ENCODE measurements at regions not wholly inside any gene's neighbourhood (a gene's known extent, or its start where the extent isn't known, plus 50 kb on each side); places are given as distances from the start of the nearest gene placed in this dataset.

DNA sequence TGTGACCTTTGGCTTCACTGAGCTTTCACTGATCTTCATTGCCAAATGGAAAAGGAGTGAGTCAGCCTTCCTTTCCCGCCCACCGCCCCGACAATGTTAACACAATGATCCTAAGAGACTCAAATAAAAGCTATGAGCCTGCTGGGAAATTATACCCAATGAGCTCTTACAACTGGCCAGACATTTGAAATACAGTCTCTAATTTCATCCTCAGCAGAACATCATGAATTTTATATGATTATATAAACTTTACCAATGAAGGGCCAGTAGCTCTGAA lies 252.5 kb downstream of the SIPA1L2 start:
- peak; percentile 19 for DNase-seq (ENCODE audit: low read depth)

DNA sequence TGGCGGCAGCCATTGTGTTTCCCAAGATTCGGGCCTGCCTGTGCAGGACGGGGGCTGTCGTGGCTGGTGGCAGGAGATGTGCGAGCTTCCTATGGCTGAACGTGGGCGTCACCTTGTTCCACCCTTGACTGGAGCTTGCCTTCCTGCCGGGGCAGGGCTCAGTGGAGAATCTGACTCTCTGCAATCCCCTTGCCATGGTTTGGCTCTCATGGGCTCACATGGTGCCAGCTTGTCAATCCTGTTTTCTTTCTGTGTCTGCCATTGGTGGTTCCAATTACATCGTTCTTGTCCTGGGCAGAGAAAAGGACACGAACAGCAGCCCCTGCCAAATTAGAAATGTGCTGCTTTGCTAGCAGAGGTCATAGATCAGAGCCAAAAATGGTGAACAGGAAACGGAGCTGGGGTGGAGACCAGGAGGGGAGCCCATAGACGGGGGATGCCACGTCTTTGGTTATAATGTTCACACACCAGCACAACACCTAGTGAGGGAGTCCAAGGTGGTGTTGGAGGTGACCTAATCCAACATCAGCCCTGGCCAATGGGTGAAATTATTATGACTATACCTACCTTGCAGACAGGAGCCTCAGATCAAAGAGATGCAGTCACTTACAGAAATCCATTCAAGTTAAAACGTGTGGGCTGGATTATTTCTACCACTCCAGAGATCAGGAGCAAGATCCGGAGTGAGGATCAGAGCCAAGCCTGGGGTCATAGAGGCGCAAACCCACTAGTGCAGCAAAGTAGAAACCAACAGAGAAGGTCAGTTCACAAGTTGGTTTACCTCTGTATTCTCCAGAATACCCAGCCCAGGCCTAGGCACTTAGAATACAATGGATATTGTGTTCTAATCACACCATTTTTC lies 253.1 kb downstream of the SIPA1L2 start:
- no peak for DNase-seq (ENCODE audit: low read depth)
- H3K4me3 ChIP-seq (ENCODE audit: low read depth, low read length), result no peak overlapping the region

More for the DNA sequence above, 252.5 kb downstream of the SIPA1L2 start:
- no peak overlapping the region for H3K4me3 ChIP-seq (ENCODE audit: low read depth, low read length)
- TF ChIP-seq, protein P1, sequence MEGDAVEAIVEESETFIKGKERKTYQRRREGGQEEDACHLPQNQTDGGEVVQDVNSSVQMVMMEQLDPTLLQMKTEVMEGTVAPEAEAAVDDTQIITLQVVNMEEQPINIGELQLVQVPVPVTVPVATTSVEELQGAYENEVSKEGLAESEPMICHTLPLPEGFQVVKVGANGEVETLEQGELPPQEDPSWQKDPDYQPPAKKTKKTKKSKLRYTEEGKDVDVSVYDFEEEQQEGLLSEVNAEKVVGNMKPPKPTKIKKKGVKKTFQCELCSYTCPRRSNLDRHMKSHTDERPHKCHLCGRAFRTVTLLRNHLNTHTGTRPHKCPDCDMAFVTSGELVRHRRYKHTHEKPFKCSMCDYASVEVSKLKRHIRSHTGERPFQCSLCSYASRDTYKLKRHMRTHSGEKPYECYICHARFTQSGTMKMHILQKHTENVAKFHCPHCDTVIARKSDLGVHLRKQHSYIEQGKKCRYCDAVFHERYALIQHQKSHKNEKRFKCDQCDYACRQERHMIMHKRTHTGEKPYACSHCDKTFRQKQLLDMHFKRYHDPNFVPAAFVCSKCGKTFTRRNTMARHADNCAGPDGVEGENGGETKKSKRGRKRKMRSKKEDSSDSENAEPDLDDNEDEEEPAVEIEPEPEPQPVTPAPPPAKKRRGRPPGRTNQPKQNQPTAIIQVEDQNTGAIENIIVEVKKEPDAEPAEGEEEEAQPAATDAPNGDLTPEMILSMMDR (IDR thresholded peaks at IDR 0.05; ENCODE audit: insufficient read depth, low read depth, low read length), result no peak

DNA sequence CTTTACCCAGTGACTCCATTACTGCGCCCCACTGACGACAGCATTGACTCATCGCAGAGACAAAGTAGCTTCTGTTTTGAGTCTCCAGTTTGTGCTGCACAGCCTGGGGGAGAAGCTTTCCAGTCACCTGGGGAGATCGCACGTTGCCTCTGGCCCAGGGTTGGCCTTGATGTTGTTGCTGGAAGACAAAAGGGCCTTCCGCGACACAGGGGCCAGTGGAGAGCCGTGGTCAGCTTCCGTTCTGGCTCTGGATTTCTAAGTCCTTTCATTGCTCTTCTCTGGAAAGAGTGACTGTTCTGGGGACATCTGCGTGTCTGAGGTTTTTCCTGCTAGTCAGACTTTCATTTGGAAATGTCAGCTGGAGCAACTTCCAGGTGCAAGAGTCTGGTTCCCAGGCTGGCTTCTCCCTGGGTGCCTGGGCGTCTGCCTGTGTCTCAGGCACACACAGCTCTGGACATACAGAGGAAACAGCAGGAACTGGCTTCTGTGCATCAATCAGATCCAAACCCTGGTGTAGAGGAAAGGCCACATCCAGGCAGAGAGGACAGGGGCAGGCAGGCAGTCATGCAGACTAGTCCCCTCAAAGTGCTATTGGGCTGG lies 257.0 kb downstream of the SIPA1L2 start:
- TF ChIP-seq, protein P1 (IDR thresholded peaks at IDR 0.05; ENCODE audit: insufficient read depth, low read depth, low read length), result no peak
- no peak overlapping the region for H3K4me3 ChIP-seq (ENCODE audit: low read depth, low read length)
- no peak for DNase-seq (ENCODE audit: low read depth)

More for the DNA sequence above, 253.1 kb downstream of the SIPA1L2 start:
- TF ChIP-seq, protein P1 (IDR thresholded peaks at IDR 0.05; ENCODE audit: insufficient read depth, low read depth, low read length), result no peak

DNA sequence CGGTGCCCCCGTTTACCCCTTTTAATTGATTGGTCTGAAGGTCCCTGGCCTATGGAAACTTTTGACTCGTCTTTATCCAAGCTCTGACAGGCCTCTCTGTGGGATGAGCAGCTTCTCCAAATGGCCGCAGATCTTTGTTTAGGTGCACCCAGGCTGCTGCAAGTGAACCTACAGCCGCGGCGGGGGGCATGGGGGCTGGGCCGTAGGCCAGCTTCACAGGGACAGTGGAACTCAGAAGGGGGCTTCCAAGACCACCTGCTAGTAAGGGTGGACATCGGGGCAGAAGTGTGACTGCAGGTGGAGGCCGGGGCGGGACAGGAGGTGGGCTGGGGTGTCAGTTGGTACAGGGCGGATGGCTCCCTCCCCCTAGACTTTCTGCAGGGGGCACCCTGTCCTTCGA lies 257.5 kb downstream of the SIPA1L2 start:
- no peak overlapping the region for H3K4me3 ChIP-seq (ENCODE audit: low read depth, low read length)
- TF ChIP-seq, protein P1 (IDR thresholded peaks at IDR 0.05; ENCODE audit: insufficient read depth, low read depth, low read length), result no peak
- no peak for DNase-seq (ENCODE audit: low read depth)

DNA sequence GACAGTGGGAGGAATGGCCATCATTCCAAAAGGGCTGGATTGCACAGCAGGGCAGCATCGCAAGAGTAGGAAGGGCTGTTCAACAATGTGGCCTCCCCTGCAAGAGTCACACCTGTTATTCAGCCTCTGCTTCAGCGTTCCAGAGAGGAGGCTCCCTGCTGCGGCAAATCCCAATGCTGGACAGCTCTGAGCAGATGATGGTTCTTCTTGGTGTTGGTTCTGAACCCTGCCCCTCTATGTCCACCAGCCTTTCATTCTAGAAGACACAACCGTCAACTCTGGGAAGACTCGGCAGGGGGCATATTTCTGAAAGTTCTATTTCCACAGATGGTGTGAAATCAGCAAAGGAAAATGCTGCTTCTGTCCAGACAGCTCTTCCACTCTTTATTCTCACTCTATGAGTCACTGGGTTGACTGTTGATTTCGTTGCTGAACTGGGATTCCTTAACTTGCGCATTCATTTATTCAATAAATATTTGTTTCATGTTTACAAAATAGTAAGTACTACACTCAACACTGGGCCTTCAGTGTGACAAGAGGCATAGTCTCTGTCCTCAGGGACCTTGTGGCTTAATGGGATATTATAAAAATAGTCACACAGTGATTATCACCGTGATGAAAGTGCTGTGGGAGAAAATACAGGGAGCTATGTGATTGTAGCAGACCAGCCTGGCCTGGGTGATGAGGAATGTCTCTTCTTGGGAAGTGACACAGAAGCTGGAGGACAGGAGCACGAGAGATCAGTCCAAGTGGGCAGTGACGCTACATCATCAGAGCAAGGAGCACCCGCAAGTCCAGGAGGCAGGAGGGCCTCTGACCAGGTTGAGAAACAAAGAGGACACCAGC lies 260.3 kb downstream of the SIPA1L2 start:
- TF ChIP-seq, protein P1 (IDR thresholded peaks at IDR 0.05; ENCODE audit: insufficient read depth, low read depth, low read length), result peak; percentile 1
- H3K4me3 ChIP-seq (ENCODE audit: low read depth, low read length), result no peak overlapping the region
- peak; percentile 4 for DNase-seq (ENCODE audit: low read depth)

DNA sequence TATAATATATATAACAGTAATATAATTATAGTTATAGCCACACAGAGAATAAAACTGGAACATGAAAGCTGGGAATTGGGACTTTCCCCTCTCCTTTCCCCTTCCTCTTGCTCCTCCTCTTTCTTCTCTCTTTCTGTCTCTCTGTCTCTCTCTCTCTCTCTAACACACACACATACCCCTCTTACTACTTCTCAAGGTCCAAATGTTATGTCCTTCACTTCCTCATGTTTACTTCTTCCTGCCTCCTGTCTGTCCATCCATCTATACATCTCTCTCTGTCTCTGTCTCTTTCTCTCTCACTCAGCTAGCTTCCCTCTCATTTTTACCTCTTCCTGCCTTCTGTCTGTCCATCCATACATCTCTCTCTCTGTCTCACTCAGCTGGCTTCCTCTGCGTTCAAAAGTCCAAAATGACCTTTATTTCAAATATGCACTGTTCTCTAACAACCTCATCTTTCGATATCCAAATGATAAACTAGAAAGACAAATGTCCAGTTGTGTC lies 261.1 kb downstream of the SIPA1L2 start:
- DNase-seq (ENCODE audit: low read depth), result no peak
- TF ChIP-seq, protein P1 (IDR thresholded peaks at IDR 0.05; ENCODE audit: insufficient read depth, low read depth, low read length), result no peak
- H3K4me3 ChIP-seq (ENCODE audit: low read depth, low read length), result no peak overlapping the region
